Activated CD4-positive, alpha-beta T cell treated with anti-CD3 and anti-CD28 coated beads, Interleukin-2, amount 50 U/mL, for 48 hours (primary cell): ENCODE measurements at regions not wholly inside any gene's neighbourhood (a gene's known extent, or its start where the extent isn't known, plus 50 kb on each side); places are given as distances from the start of the nearest gene placed in this dataset.
A peak's percentile ranks its signal among the peaks of the same experiment; 100 is the strongest.

Experiments used
- DNase-seq, 2 experiments: peaks; one replicate each; pipeline ENCODE4 v3.0.0-alpha.2; 2020

- no peak for DNase-seq
These were observed 664.4 kb downstream of the NYAP2 start for GRCh38 chr2:226063704-226064440.

- no peak for DNase-seq
These were observed 660.6 kb downstream of the NYAP2 start for GRCh38 chr2:226059961-226060627.

GRCh38 chr2:226057914-226058313, 658.4 kb downstream of the NYAP2 start:
- no peak for DNase-seq

GRCh38 chr2:226057365-226057764, 657.9 kb downstream of the NYAP2 start:
- no peak for DNase-seq

- DNase-seq, result no peak
These were observed 653.4 kb downstream of the NYAP2 start for GRCh38 chr2:226052772-226053416.

GRCh38 chr2:226050822-226051221, 651.3 kb downstream of the NYAP2 start:
- no peak for DNase-seq

GRCh38 chr2:226048611-226049010, 649.1 kb downstream of the NYAP2 start:
- DNase-seq, result no peak

- DNase-seq, result no peak
These were observed 645.6 kb downstream of the NYAP2 start for GRCh38 chr2:226045080-226045479.

- no peak for DNase-seq
These were observed 640.9 kb downstream of the NYAP2 start for GRCh38 chr2:226040344-226040900.

- DNase-seq, result no peak
These were observed 638.0 kb downstream of the NYAP2 start for GRCh38 chr2:226037526-226037925.

GRCh38 chr2:226031647-226032501, 632.4 kb downstream of the NYAP2 start:
- peak; percentile 49 to 62 for DNase-seq

GRCh38 chr2:226030788-226031646, 631.5 kb downstream of the NYAP2 start:
- peak; percentile 24 to 40 for DNase-seq

- no peak for DNase-seq
These were observed 630.9 kb downstream of the NYAP2 start for GRCh38 chr2:226030369-226030768.

- DNase-seq, result no peak
These were observed 624.4 kb downstream of the NYAP2 start for GRCh38 chr2:226023946-226024345.

- no peak for DNase-seq
These were observed 623.9 kb downstream of the NYAP2 start for GRCh38 chr2:226023383-226023782.

GRCh38 chr2:226020956-226021355, 621.4 kb downstream of the NYAP2 start:
- DNase-seq, result no peak

GRCh38 chr2:226020176-226020575, 620.7 kb downstream of the NYAP2 start:
- DNase-seq, result no peak

- no peak for DNase-seq
These were observed 619.1 kb downstream of the NYAP2 start for GRCh38 chr2:226018641-226019040.

GRCh38 chr2:226017537-226017936, 618.0 kb downstream of the NYAP2 start:
- no peak for DNase-seq

GRCh38 chr2:226017107-226017506, 617.6 kb downstream of the NYAP2 start:
- no peak for DNase-seq

- no peak for DNase-seq
These were observed 612.4 kb downstream of the NYAP2 start for GRCh38 chr2:226011716-226012450.
